ENCODE measurements at regions not wholly inside any gene's neighbourhood (a gene's known extent, or its start where the extent isn't known, plus 50 kb on each side); places are given as distances from the start of the nearest gene placed in this dataset.

DNA sequence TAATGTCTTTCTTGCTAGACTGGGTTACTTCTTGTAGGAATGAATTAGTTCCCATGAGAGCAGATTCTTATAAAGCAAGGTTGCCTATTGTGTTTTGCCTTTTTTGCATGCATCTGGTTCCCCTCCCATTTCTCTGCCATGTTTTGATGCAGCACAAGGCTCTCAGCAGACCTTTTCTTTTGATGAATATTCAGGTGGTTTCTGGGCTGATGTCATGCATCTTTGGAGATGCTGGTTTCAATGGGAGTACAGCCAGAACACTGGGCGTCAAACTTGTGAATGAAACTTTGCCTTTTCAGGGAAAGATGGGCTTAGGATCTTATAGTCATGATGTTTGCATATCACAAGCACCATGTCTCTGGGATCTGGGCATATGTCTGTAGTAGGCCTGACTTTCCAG lies 111.7 kb upstream of the CCL2 start:
- no peaks in the 10 kb centered on the region for H3K79me2 ChIP-seq (ENCODE audit: low read length)
- no peaks in the 10 kb centered on the region for H3K4me1 ChIP-seq (ENCODE audit: low read length)
- H3K9me2 ChIP-seq (replicated peaks; ENCODE audit: insufficient read depth, low read length) = no peaks in the 10 kb centered on the region
- H3K27ac ChIP-seq (ENCODE audit: low read length) = no peak overlapping the region
- no peaks in the 10 kb centered on the region for H3F3A ChIP-seq (ENCODE audit: insufficient read depth, low read length)
- H3K4me2 ChIP-seq (ENCODE audit: low read depth, low read length) = no peak overlapping the region
- DNase-seq = no peak
- H3K36me3 ChIP-seq (replicated peaks; ENCODE audit: insufficient read depth, low read length) = no peaks in the 10 kb centered on the region
- H3K9me3 ChIP-seq (replicated peaks; ENCODE audit: insufficient read depth, low read length) = no peaks in the 10 kb centered on the region
- no peak overlapping the region for H2AFZ ChIP-seq (ENCODE audit: low read length)
- H3K27me3 ChIP-seq (replicated peaks; ENCODE audit: insufficient read depth, low read length) = no peaks in the 10 kb centered on the region
- no peak overlapping the region for H3K4me3 ChIP-seq (ENCODE audit: low read length)
- TF ChIP-seq EZH2phosphoT487 (IDR thresholded peaks at IDR 0.05; ENCODE audit: low read length) (no peak), EZH2 (optimal IDR thresholded peaks at IDR 0.05; ENCODE audit: low read depth, low read length) (no peak)
- TF ChIP-seq, protein P1, sequence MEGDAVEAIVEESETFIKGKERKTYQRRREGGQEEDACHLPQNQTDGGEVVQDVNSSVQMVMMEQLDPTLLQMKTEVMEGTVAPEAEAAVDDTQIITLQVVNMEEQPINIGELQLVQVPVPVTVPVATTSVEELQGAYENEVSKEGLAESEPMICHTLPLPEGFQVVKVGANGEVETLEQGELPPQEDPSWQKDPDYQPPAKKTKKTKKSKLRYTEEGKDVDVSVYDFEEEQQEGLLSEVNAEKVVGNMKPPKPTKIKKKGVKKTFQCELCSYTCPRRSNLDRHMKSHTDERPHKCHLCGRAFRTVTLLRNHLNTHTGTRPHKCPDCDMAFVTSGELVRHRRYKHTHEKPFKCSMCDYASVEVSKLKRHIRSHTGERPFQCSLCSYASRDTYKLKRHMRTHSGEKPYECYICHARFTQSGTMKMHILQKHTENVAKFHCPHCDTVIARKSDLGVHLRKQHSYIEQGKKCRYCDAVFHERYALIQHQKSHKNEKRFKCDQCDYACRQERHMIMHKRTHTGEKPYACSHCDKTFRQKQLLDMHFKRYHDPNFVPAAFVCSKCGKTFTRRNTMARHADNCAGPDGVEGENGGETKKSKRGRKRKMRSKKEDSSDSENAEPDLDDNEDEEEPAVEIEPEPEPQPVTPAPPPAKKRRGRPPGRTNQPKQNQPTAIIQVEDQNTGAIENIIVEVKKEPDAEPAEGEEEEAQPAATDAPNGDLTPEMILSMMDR (IDR thresholded peaks at IDR 0.05; ENCODE audit: low read length) = no peak
- no peak overlapping the region for H3K9ac ChIP-seq (ENCODE audit: low read length)
- H4K20me1 ChIP-seq (ENCODE audit: insufficient read depth, low read length) = no peaks in the 10 kb centered on the region

DNA sequence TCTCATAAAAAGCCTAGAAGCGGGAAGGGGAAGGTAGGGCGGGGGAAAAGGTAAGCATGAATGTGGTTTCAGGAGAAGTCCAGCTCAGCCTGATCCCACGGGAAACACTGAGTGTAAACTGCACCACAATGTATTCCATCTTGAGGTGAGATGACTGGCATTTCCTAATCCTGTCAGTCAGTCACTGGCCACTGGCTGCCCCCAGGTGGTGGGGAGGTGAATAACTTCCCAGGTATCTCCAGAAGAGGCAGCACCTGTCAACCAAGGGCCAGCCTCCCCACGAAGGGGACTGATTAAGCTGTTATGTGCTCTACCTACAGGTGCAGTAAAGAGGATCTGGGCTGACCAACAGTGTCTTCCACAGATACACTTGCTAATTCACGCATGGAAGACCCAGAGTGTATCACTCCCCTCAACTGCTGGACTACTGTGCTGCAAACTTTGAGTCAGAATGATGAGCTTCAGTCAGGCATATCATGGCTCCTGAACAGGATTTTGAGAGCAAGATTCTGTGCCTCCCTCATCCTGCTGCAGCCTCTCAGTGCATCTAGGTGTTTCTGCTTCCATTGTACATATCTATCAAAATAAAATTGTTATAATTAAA lies 108.5 kb upstream of the CCL2 start:
- Histone ChIP-seq H3K9me2 (replicated peaks; ENCODE audit: insufficient read depth, low read length) (no peaks in the 10 kb centered on the region), H3K4me1 (ENCODE audit: low read length) (no peaks in the 10 kb centered on the region), H3K9ac (ENCODE audit: low read length) (no peak overlapping the region), H3K4me2 (ENCODE audit: low read depth, low read length) (no peak overlapping the region), H3K27ac (ENCODE audit: low read length) (no peak overlapping the region), H3K9me3 (replicated peaks; ENCODE audit: insufficient read depth, low read length) (no peaks in the 10 kb centered on the region), H4K20me1 (ENCODE audit: insufficient read depth, low read length) (no peaks in the 10 kb centered on the region), H3K27me3 (replicated peaks; ENCODE audit: insufficient read depth, low read length) (no peaks in the 10 kb centered on the region), H3K79me2 (ENCODE audit: low read length) (no peaks in the 10 kb centered on the region), H2AFZ (ENCODE audit: low read length) (no peak overlapping the region), H3F3A (ENCODE audit: insufficient read depth, low read length) (no peaks in the 10 kb centered on the region), H3K36me3 (replicated peaks; ENCODE audit: insufficient read depth, low read length) (no peaks in the 10 kb centered on the region), H3K4me3 (ENCODE audit: low read length) (no peak overlapping the region)
- TF ChIP-seq, protein P1 (IDR thresholded peaks at IDR 0.05; ENCODE audit: low read length) = peak; percentile 94
- TF ChIP-seq EZH2 (optimal IDR thresholded peaks at IDR 0.05; ENCODE audit: low read depth, low read length) = no peak
- DNase-seq = peak; percentile 74

DNA sequence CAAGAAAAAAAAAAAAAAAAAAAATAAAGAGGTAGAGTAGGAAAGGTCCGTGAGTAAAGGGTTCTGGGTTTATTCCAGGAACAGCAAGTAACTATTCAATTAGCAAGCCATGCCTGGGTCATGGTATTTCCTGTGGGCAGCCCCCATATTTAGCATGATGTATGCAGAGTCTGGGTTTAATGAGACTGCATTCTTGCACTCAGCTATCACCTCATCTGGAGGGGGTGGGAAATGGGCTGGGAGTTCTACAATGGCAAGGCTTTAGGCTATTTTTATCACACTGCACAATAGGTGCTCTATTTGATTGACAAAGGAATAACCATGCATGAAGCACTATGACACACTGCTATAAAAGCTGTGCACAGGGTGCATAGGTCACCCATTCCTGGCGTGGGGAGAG lies 104.0 kb upstream of the CCL2 start:
- no peak overlapping the region for H2AFZ ChIP-seq (ENCODE audit: low read length)
- H3K4me2 ChIP-seq (ENCODE audit: low read depth, low read length) = no peak overlapping the region
- H3K4me1 ChIP-seq (ENCODE audit: low read length) = no peaks in the 10 kb centered on the region
- no peaks in the 10 kb centered on the region for H4K20me1 ChIP-seq (ENCODE audit: insufficient read depth, low read length)
- TF ChIP-seq EZH2phosphoT487 (IDR thresholded peaks at IDR 0.05; ENCODE audit: low read length) (no peak), EZH2 (optimal IDR thresholded peaks at IDR 0.05; ENCODE audit: low read depth, low read length) (no peak)
- TF ChIP-seq, protein P1 (IDR thresholded peaks at IDR 0.05; ENCODE audit: low read length) = no peak
- no peak for DNase-seq
- no peak overlapping the region for H3K27ac ChIP-seq (ENCODE audit: low read length)
- H3K27me3 ChIP-seq (replicated peaks; ENCODE audit: insufficient read depth, low read length) = no peaks in the 10 kb centered on the region
- H3K9ac ChIP-seq (ENCODE audit: low read length) = no peak overlapping the region
- H3F3A ChIP-seq (ENCODE audit: insufficient read depth, low read length) = no peaks in the 10 kb centered on the region
- H3K79me2 ChIP-seq (ENCODE audit: low read length) = no peaks in the 10 kb centered on the region
- H3K9me3 ChIP-seq (replicated peaks; ENCODE audit: insufficient read depth, low read length) = no peaks in the 10 kb centered on the region
- H3K4me3 ChIP-seq (ENCODE audit: low read length) = no peak overlapping the region
- no peaks in the 10 kb centered on the region for H3K36me3 ChIP-seq (replicated peaks; ENCODE audit: insufficient read depth, low read length)
- H3K9me2 ChIP-seq (replicated peaks; ENCODE audit: insufficient read depth, low read length) = no peaks in the 10 kb centered on the region

All from MM.1S (cell line).